AG04449 (cell line): ENCODE measurements at regions not wholly inside any gene's neighbourhood (a gene's known extent, or its start where the extent isn't known, plus 50 kb on each side); places are given as distances from the start of the nearest gene placed in this dataset.
"Not testable (repeated sequence)": the region's sequence is repeated elsewhere in the genome, so short reads cannot be mapped to it uniquely, and the experiment has no call there.

Source experiments
- CTCF ChIA-PET: fragments of 350-600 bp; formaldehyde crosslinking; extraction: SDS; loops from one replicate; lab custom pipeline; 2021; ENCODE audit warnings: antibody characterized with exemption; lab: Yijun Ruan, JAX
- POLR2A ChIA-PET: fragments of 400-600, 350-600 bp; formaldehyde crosslinking; extraction: SDS; loops from one replicate; lab custom pipeline; 2020; ENCODE audit warnings: antibody characterized with exemption, inconsistent platforms; lab: Yijun Ruan, JAX
- DNase-seq: peaks from one replicate; pipeline ENCODE4 v3.0.0-alpha.2; 2010; ENCODE audit warnings: low read depth, low spot score
- H3K4me3 ChIP-seq: 2 replicates; pipeline ENCODE4 v1.5.1; 2011; ENCODE audit warnings: low read depth, mild to moderate bottlenecking, control low read depth, low read length
- TF ChIP-seq, protein P1 (sequence below): IDR thresholded peaks from one replicate; pipeline ENCODE4 v1.5.1; 2011; ENCODE audit warnings: mild to moderate bottlenecking, moderate library complexity, low read length, control low read depth, inconsistent platforms; ENCODE audit not compliant: insufficient read depth; ENCODE audit errors: missing control alignments

DNA sequence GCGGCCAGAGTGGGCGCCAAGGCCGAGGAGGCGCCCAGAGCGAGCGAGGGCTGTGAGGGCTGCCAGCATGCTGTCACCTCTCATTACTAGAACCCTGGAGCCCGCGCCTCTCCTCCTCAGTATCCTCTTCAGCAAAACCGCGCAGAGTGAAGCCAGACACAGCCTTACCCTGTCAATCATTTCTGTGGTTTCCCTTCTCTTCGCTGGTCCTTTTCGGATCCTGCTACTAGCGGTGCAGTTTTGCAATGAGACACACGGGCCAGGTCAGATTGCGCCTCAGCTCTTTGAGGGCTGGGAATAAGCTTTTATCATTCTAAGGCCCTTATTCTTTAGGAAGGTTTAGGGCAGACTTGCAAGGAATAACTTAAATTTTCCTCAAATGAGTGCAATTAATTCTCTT lies 55.5 kb upstream of the FAM171A1 start:
- H3K4me3 ChIP-seq, result no peak overlapping the region
- CTCF ChIA-PET, result interaction anchor here (1.0 to 10.3 kb wide), 5 partner anchors 13 to 396 kb away, joined by 3 to 569 read pairs (median 6); partner anchors contain the start of gene ITGA8

DNA sequence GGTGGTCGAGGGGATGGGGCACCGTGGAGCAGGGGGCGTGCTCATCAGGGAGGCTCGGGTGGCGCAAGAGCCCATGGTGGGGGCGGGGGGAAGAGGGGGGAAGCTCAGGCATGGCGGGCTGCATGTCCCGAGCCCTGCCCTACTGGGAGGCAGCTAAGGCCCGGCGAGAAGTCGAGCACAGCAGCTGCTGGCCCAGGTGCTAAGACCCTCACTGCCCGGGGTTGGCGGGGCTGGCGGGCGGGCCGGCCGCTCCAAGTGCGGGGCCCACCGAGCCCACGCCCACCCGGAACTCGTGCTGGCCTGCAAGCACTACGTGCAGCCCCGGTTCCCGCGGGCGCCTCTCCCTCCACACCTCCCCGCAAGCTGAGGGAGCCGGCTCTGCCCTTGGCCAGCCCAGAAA lies 55.0 kb upstream of the FAM171A1 start:
- DNase-seq, result no peak
- TF ChIP-seq, protein P1, sequence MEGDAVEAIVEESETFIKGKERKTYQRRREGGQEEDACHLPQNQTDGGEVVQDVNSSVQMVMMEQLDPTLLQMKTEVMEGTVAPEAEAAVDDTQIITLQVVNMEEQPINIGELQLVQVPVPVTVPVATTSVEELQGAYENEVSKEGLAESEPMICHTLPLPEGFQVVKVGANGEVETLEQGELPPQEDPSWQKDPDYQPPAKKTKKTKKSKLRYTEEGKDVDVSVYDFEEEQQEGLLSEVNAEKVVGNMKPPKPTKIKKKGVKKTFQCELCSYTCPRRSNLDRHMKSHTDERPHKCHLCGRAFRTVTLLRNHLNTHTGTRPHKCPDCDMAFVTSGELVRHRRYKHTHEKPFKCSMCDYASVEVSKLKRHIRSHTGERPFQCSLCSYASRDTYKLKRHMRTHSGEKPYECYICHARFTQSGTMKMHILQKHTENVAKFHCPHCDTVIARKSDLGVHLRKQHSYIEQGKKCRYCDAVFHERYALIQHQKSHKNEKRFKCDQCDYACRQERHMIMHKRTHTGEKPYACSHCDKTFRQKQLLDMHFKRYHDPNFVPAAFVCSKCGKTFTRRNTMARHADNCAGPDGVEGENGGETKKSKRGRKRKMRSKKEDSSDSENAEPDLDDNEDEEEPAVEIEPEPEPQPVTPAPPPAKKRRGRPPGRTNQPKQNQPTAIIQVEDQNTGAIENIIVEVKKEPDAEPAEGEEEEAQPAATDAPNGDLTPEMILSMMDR, result no peak
- POLR2A ChIA-PET, result no interaction called here
- H3K4me3 ChIP-seq, result no peak overlapping the region
- CTCF ChIA-PET, result interaction anchor here (0.7 to 10.3 kb wide), 5 partner anchors 296 to 414 kb away, joined by 3 to 569 read pairs (median 3); partner anchors contain the start of gene ITGA8

More for the DNA sequence above, 55.5 kb upstream of the FAM171A1 start:
- DNase-seq, result no peak
- TF ChIP-seq, protein P1, result no peak
- POLR2A ChIA-PET, result no interaction called here

DNA sequence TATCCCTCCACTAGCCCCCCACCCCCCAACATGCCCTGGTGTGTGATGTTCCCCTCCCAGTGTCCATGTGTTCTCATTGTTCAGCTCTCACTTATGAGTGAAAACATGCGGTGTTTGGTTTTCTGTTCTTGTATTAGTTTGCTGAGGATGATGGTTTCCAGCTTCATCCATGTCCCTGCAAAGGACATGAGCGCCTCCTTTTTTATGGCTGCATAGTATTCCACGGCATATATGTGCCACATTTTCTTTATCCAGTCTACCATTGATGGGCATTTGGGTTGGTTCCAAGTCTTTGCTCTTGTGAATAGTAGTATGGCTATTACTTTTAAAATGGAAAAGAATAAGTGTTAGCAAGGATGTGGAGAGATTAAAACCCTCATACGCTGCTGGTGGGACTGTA lies 50.8 kb upstream of the FAM171A1 start:
- CTCF ChIA-PET, result interaction anchor here (0.6 to 3.5 kb wide), 6 partner anchors 9 to 304 kb away, joined by 3 to 11 read pairs (median 4); partner anchors contain the start of gene ITGA8
- POLR2A ChIA-PET, H3K4me3 ChIP-seq, DNase-seq: not testable (repeated sequence)
